Upper lobe of left lung (tissue), 4 donors: ENCODE measurements at regions not wholly inside any gene's neighbourhood (a gene's known extent, or its start where the extent isn't known, plus 50 kb on each side); places are given as distances from the start of the nearest gene placed in this dataset.

Source experiments
- POLR2A ChIP-seq, 4 donors: fragments of 450-650 bp; IDR thresholded peaks; one replicate each; pipeline ENCODE4 v1.5.1; 2016 to 2017; ENCODE audit warnings: antibody characterized with exemption in 4 of 4, mild to moderate bottlenecking in 2 of 4
- POLR2AphosphoS5 ChIP-seq, 2 donors: sonication (generic); formaldehyde crosslinking; IDR thresholded peaks; one replicate each; pipeline ENCODE4 v1.5.1; 2017; ENCODE audit warnings: antibody characterized with exemption in 2 of 2
- TF ChIP-seq, protein P1 (sequence below), 6 experiments: fragments of 450-650 bp in 4 of 6; fragments of 200-600 bp in 2 of 6; sonication (generic) in 2 of 6; IDR thresholded peaks; one replicate each; pipeline ENCODE4 v1.5.1; 2016 to 2019; ENCODE audit warnings: antibody characterized with exemption in 6 of 6

DNA sequence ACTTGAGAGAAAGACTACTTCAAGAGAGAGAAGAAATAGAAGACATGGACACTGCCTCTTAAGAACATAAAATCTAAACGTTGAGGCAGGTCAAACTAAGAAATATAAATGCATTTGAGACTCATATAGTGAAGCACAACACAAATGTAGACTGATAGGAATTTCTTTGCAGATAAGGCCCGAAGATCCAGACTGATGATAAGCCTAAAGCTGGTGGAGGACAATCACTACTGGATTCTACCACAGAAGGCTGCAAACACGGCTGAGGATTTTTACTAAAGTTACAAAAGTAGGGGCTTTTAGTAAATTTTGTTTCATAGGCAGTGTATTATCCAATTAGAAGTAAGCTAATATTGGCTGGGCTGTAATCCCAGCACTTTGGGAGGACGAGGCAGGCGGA, 278.3 kb downstream of the RAP2B start:
- TF ChIP-seq, protein P1, sequence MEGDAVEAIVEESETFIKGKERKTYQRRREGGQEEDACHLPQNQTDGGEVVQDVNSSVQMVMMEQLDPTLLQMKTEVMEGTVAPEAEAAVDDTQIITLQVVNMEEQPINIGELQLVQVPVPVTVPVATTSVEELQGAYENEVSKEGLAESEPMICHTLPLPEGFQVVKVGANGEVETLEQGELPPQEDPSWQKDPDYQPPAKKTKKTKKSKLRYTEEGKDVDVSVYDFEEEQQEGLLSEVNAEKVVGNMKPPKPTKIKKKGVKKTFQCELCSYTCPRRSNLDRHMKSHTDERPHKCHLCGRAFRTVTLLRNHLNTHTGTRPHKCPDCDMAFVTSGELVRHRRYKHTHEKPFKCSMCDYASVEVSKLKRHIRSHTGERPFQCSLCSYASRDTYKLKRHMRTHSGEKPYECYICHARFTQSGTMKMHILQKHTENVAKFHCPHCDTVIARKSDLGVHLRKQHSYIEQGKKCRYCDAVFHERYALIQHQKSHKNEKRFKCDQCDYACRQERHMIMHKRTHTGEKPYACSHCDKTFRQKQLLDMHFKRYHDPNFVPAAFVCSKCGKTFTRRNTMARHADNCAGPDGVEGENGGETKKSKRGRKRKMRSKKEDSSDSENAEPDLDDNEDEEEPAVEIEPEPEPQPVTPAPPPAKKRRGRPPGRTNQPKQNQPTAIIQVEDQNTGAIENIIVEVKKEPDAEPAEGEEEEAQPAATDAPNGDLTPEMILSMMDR (IDR thresholded peaks at IDR 0.05): no peak
- TF ChIP-seq POLR2A (IDR thresholded peaks at IDR 0.05): no peak
- TF ChIP-seq POLR2AphosphoS5 (IDR thresholded peaks at IDR 0.05): no peak
